ENCODE measurements at regions not wholly inside any gene's neighbourhood (a gene's known extent, or its start where the extent isn't known, plus 50 kb on each side); places are given as distances from the start of the nearest gene placed in this dataset.

DNA sequence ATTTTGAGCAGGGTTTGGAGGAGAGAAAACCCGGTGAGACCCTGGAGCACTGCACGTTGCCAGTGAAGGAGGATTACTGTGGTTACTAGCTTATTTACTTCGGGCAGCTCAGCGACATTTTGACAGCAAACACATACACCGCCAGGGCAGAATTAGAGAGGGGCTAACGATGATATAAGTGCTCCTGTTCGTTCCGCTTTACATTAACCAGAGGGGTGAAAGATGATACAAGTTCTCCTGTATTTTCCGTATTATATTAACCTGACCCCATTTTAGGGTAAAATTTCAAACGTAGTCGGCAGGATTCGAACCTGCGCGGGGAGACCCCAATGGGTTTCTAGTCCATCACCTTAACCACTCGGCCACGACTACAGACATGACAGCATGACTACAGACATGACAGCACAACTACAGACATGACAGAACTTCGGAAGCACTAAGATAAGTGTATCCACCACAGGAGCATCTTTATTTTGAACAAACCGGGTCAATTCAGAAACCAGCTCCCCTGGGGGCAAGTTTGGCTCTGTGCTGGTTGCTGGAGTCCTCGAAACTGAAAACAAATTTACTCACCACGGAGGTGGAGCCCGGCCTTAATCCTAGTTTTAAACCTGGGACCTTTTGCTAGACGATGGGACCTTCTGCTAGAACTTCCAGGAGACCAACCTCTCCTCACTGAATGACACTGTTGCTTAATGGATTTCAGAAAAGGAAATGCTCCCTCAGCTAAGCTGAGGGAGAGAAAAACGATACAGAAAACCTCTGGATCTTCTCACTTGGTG, 80.4 kb upstream of the ZNF184 start (continued):
- TF ChIP-seq ZNF615 (CRISPR knock-in tag; IDR thresholded peaks at IDR 0.05; ENCODE audit: borderline replicate concordance) (no peak), FOXO1 (CRISPR knock-in tag; IDR thresholded peaks at IDR 0.05) (no peak), YY1 (IDR thresholded peaks at IDR 0.05; ENCODE audit: insufficient read depth, insufficient replicate concordance, low read depth, low read length) (peak; percentile 55), ZNF431 (CRISPR knock-in tag; IDR thresholded peaks at IDR 0.05; ENCODE audit: borderline replicate concordance, low read depth) (no peak), CHCHD3 (CRISPR knock-in tag; IDR thresholded peaks at IDR 0.05) (no peak), ZNF614 (CRISPR knock-in tag; IDR thresholded peaks at IDR 0.05; ENCODE audit: borderline replicate concordance) (no peak; the same call in 1 of the 2 replicates), HOXA9 (CRISPR knock-in tag; IDR thresholded peaks at IDR 0.05; ENCODE audit: borderline replicate concordance) (no peak), NAIF1 (CRISPR knock-in tag; IDR thresholded peaks at IDR 0.05; ENCODE audit: borderline replicate concordance) (0 out of 2 replicates have a peak, but pooled peaks have one; percentile 25), ZNF788 (CRISPR knock-in tag; IDR thresholded peaks at IDR 0.05; ENCODE audit: borderline replicate concordance) (no peak), EEA1 (CRISPR knock-in tag; IDR thresholded peaks at IDR 0.05; ENCODE audit: borderline replicate concordance) (no peak), ZSCAN12 (CRISPR knock-in tag; IDR thresholded peaks at IDR 0.05) (no peak), HOXA3 (CRISPR knock-in tag; IDR thresholded peaks at IDR 0.05) (peak; percentile 89), NR1H2 (CRISPR knock-in tag; IDR thresholded peaks at IDR 0.05; ENCODE audit: borderline replicate concordance, low read depth) (no peak), KMT2A (CRISPR knock-in tag; IDR thresholded peaks at IDR 0.05) (no peak), MAFF (IDR thresholded peaks at IDR 0.05; ENCODE audit: low read depth, low read length) (no peak), WIZ (CRISPR knock-in tag; IDR thresholded peaks at IDR 0.05) (peak; percentile 62; the same call in 1 of the 2 replicates), ZFX (CRISPR knock-in tag; IDR thresholded peaks at IDR 0.05; ENCODE audit: low read depth) (peak; percentile 53; the same call in 1 of the 2 replicates), U2AF2 (IDR thresholded peaks at IDR 0.05; ENCODE audit: low read depth, low read length) (no peak), KAT2B (IDR thresholded peaks at IDR 0.05; ENCODE audit: borderline replicate concordance, low read depth, low read length) (no peak), ZNF713 (CRISPR knock-in tag; IDR thresholded peaks at IDR 0.05) (no peak), SP140L (CRISPR knock-in tag; IDR thresholded peaks at IDR 0.05; ENCODE audit: borderline replicate concordance) (0 out of 2 replicates have a peak, but pooled peaks have one; percentile 87), HMG20A (CRISPR knock-in tag; IDR thresholded peaks at IDR 0.05; ENCODE audit: borderline replicate concordance) (no peak; the same call in 1 of the 2 replicates), PHF5A (CRISPR knock-in tag; IDR thresholded peaks at IDR 0.05; ENCODE audit: low read depth, unreplicated experiment) (no peak), ZNF841 (CRISPR knock-in tag; IDR thresholded peaks at IDR 0.05; ENCODE audit: borderline replicate concordance) (no peak)
- TF ChIP-seq, protein P1, sequence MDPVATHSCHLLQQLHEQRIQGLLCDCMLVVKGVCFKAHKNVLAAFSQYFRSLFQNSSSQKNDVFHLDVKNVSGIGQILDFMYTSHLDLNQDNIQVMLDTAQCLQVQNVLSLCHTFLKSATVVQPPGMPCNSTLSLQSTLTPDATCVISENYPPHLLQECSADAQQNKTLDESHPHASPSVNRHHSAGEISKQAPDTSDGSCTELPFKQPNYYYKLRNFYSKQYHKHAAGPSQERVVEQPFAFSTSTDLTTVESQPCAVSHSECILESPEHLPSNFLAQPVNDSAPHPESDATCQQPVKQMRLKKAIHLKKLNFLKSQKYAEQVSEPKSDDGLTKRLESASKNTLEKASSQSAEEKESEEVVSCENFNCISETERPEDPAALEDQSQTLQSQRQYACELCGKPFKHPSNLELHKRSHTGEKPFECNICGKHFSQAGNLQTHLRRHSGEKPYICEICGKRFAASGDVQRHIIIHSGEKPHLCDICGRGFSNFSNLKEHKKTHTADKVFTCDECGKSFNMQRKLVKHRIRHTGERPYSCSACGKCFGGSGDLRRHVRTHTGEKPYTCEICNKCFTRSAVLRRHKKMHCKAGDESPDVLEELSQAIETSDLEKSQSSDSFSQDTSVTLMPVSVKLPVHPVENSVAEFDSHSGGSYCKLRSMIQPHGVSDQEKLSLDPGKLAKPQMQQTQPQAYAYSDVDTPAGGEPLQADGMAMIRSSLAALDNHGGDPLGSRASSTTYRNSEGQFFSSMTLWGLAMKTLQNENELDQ (CRISPR knock-in tag; IDR thresholded peaks at IDR 0.05; ENCODE audit: borderline replicate concordance): no peak
- TF ChIP-seq, protein P2, sequence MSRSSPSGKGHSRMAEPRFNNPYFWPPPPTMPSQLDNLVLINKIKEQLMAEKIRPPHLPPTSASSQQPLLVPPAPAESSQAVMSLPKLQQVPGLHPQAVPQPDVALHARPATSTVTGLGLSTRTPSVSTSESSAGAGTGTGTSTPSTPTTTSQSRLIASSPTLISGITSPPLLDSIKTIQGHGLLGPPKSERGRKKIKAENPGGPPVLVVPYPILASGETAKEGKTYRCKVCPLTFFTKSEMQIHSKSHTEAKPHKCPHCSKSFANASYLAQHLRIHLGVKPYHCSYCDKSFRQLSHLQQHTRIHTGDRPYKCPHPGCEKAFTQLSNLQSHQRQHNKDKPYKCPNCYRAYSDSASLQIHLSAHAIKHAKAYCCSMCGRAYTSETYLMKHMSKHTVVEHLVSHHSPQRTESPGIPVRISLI (CRISPR knock-in tag; IDR thresholded peaks at IDR 0.05; ENCODE audit: borderline replicate concordance): peak; percentile 48; the same call in 1 of the 2 replicates
- TF ChIP-seq, protein P3, sequence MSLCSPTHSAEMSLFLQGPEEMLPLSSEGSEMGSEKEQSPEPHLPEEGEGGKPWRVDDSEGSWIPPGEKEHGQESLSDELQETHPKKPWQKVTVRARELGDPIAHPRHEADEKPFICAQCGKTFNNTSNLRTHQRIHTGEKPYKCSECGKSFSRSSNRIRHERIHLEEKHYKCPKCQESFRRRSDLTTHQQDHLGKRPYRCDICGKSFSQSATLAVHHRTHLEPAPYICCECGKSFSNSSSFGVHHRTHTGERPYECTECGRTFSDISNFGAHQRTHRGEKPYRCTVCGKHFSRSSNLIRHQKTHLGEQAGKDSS (CRISPR knock-in tag; IDR thresholded peaks at IDR 0.05; ENCODE audit: borderline replicate concordance, low read depth): no peak

Measured in HepG2 (cell line).